SK-N-SH treated with all-trans-retinoic acid at 6 μM for 48 hours (cell line): ENCODE measurements at regions not wholly inside any gene's neighbourhood (a gene's known extent, or its start where the extent isn't known, plus 50 kb on each side); places are given as distances from the start of the nearest gene placed in this dataset.

Experiments
- ATAC-seq: fragments of 200-7000 bp; cut with Tn5 transposase; 3 replicates; pipeline ENCODE4 v1.9.1; 2020; ENCODE audit warnings: mild to moderate bottlenecking, moderate library complexity
- ARNTL ChIP-seq: fragments of 450-650 bp; formaldehyde crosslinking; IDR thresholded peaks from 2 replicates; pipeline ENCODE4 v1.5.0; 2020; ENCODE audit warnings: low read depth, mild to moderate bottlenecking, moderate library complexity, borderline replicate concordance
- BACH2 ChIP-seq: fragments of 250-450 bp; sonication (Bioruptor Pico); IDR thresholded peaks from 2 replicates; pipeline ENCODE4 v1.9.0; 2021; ENCODE audit warnings: mild to moderate bottlenecking, borderline replicate concordance
- CSDC2 ChIP-seq: fragments of 250-450 bp; sonication (Bioruptor Pico); IDR thresholded peaks from 2 replicates; pipeline ENCODE4 v1.5.0; 2020; ENCODE audit warnings: mild to moderate bottlenecking, moderate library complexity
- ESRRG ChIP-seq: fragments of 250-450 bp; sonication (Bioruptor Pico); IDR thresholded peaks from 2 replicates; pipeline ENCODE4 v1.6.1; 2021; ENCODE audit warnings: mild to moderate bottlenecking
- ISL1 ChIP-seq: fragments of 250-450 bp; sonication (Bioruptor Pico); IDR thresholded peaks from 2 replicates; pipeline ENCODE4 v2.1.2; 2022; ENCODE audit warnings: mild to moderate bottlenecking, moderate library complexity
- PATZ1 ChIP-seq: fragments of 250-450 bp; sonication (Bioruptor Pico); IDR thresholded peaks from 2 replicates; pipeline ENCODE4 v1.8.0; 2020; ENCODE audit warnings: mild to moderate bottlenecking, moderate library complexity, borderline replicate concordance
- POU6F1 ChIP-seq: fragments of 250-450 bp; sonication (Bioruptor Pico); IDR thresholded peaks from 2 replicates; pipeline ENCODE4 v1.8.0; 2021; ENCODE audit warnings: low read depth, mild to moderate bottlenecking, moderate library complexity, borderline replicate concordance
- PPARA ChIP-seq: fragments of 250-450 bp; sonication (Bioruptor Pico); IDR thresholded peaks from 2 replicates; pipeline ENCODE4 v1.5.0; 2020; ENCODE audit warnings: mild to moderate bottlenecking, borderline replicate concordance
- SNAI2 ChIP-seq: fragments of 250-450 bp; sonication (Bioruptor Pico); IDR thresholded peaks from 2 replicates; pipeline ENCODE4 v1.5.0; 2020; ENCODE audit warnings: mild to moderate bottlenecking, moderate library complexity
- TCF4 ChIP-seq: fragments of 250-450 bp; sonication (Bioruptor Pico); IDR thresholded peaks from 2 replicates; pipeline ENCODE4 v1.8.0; 2021; ENCODE audit warnings: mild to moderate bottlenecking, moderate library complexity, borderline replicate concordance
- TOX ChIP-seq: fragments of 250-450 bp; sonication (Bioruptor Pico); IDR thresholded peaks from 2 replicates; pipeline ENCODE4 v1.8.0; 2021; ENCODE audit warnings: mild to moderate bottlenecking, moderate library complexity, borderline replicate concordance
- TSHZ2 ChIP-seq: fragments of 250-450 bp; sonication (Bioruptor Pico); IDR thresholded peaks from 2 replicates; pipeline ENCODE4 v1.5.0; 2020; ENCODE audit warnings: mild to moderate bottlenecking, moderate library complexity
- ZFP30 ChIP-seq: fragments of 450-650 bp; formaldehyde crosslinking; IDR thresholded peaks from 2 replicates; pipeline ENCODE4 v1.5.0; 2022; ENCODE audit warnings: mild to moderate bottlenecking, moderate library complexity
- ZNF565 ChIP-seq: fragments of 450-650 bp; formaldehyde crosslinking; conservative IDR thresholded peaks from 2 replicates; pipeline ENCODE4 v1.5.0; 2020; ENCODE audit warnings: low read depth, mild to moderate bottlenecking, moderate library complexity
- ZNF8 ChIP-seq: fragments of 450-650 bp; formaldehyde crosslinking; IDR thresholded peaks from 2 replicates; pipeline ENCODE4 v1.5.0; 2020; ENCODE audit warnings: mild to moderate bottlenecking, moderate library complexity

- TF ChIP-seq ZNF565 (CRISPR knock-in tag) (no peak), PPARA (CRISPR knock-in tag) (no peak), SNAI2 (no peak), ISL1 (CRISPR knock-in tag) (no peak), ZNF8 (CRISPR knock-in tag) (no peak), ZFP30 (CRISPR knock-in tag) (no peak), TCF4 (CRISPR knock-in tag) (no peak), POU6F1 (CRISPR knock-in tag) (no peak), ESRRG (CRISPR knock-in tag) (no peak), TOX (CRISPR knock-in tag) (no peak)
- no peak for ATAC-seq
Observed at GRCh38 chr3:95055288-95055687, 992.4 kb downstream of the NSUN3 start.

DNA sequence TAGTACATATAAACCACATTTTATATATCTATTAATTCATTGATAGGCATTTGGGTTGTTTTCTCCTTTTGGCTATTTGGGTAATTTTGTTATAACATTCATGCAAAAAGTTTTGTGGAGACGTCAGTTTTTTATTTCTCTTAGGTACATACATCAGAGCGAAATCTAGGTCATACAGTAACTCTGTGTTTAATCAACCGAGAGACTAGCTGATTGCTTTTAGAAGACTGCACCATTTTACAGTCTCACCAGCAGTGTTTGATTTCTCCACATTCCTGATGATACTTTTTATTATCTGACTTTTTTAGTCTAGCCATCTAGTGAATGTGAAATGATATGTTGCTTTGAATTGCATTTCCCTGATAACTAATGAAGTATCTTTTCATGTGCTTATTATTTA, 1019.3 kb downstream of the NSUN3 start:
- no peak for ATAC-seq
- no peak for TF ChIP-seq ISL1 (CRISPR knock-in tag)
- no peak for TF ChIP-seq ARNTL
- TF ChIP-seq ZNF8 (CRISPR knock-in tag): no peak
- no peak for TF ChIP-seq PATZ1 (CRISPR knock-in tag)
- TF ChIP-seq TSHZ2 (CRISPR knock-in tag): no peak

DNA sequence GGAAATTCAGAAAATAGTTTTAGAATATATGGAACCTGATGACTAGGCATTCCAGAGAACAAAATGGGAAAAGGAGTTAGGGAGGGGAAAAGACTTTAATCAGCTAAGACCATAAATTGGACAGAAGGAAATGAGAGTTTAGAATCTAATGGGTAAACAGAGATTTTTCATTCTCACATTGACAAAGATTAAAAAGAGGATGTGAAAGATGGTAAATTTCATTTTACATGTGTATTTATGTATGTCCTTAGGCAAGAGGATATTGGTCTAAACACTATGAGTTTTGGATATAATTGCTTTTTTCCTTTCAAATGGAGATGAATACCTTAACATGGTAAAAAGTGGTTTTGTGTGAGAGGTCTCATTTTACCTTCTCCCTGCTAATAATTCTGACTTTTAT, 1021.9 kb downstream of the NSUN3 start:
- no peak for TF ChIP-seq CSDC2 (CRISPR knock-in tag)
- TF ChIP-seq POU6F1 (CRISPR knock-in tag): no peak
- no peak for TF ChIP-seq PATZ1 (CRISPR knock-in tag)
- no peak for TF ChIP-seq ZNF8 (CRISPR knock-in tag)
- no peak for TF ChIP-seq SNAI2
- no peak for TF ChIP-seq ZNF565 (CRISPR knock-in tag)
- no peak for TF ChIP-seq TSHZ2 (CRISPR knock-in tag)
- no peak for TF ChIP-seq ARNTL
- no peak for TF ChIP-seq BACH2 (CRISPR knock-in tag)

More for the DNA sequence above, 1021.9 kb downstream of the NSUN3 start:
- ATAC-seq: no peak
